ENCODE measurements at regions not wholly inside any gene's neighbourhood (a gene's known extent, or its start where the extent isn't known, plus 50 kb on each side); places are given as distances from the start of the nearest gene placed in this dataset.

DNA sequence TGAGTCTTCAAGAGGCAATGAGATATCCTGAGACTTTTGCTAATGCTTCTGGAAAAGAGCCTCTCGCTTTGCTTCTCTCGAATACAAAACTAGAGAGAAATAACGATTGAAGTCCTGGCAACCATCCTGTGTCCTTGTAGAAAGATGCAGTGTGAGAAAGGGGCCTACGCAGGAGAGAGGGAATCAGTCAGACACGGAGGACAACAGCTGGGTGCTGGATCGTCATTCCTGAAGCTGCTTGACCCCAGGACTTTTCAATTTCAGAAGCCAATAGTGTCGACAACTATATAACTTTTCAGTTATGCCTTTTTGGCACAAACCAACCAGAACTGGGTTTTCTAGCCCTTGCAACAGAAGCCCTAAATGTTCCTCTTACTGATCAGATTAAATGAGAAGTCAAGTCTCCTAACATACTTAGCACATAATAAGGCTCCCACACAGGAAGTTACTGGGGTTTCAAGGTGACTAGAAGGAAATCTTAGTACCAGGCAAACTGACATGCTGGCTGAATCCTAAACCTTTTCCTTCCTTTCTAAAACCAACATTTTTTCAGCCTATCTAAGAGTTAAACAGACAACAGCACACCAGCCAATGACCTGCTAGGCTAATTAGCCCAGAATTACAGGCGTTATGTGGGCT lies 755.6 kb downstream of the MED13L start:
- no peak for DNase-seq (ENCODE audit: low spot score, unreplicated experiment)

DNA sequence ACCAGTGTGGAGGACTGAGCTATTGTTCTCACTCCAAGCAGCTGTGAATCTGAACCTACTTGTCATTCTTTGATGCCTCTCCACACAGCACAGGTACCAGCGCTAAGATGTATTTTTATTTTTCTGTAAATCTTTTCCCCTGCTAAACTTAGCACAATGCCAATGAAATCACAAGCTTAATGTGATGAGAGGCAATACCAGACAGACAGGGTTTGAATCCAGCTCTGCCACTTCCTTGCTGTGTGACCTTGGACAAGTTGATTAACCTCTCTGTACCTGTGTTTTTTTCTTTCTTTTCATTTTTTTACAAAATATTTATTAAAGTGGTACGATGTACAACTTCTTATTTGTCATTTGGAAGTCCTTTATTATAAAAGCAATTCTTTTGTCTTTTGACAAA lies 757.6 kb downstream of the MED13L start:
- Mint-ChIP-seq H3K9me3 (ENCODE audit: low read depth) (peaks cover 4% of the 10 kb centered on the region), H3K27ac (no peak overlapping the region), H3K36me3 (ENCODE audit: insufficient read depth) (no peaks in the 10 kb centered on the region), H3K4me3 (ENCODE audit: low read depth) (no peak overlapping the region), H3K4me1 (ENCODE audit: low read depth) (peaks cover 7% of the 10 kb centered on the region), H3K27me3 (no peaks in the 10 kb centered on the region)
- TF ChIP-seq, protein P1, sequence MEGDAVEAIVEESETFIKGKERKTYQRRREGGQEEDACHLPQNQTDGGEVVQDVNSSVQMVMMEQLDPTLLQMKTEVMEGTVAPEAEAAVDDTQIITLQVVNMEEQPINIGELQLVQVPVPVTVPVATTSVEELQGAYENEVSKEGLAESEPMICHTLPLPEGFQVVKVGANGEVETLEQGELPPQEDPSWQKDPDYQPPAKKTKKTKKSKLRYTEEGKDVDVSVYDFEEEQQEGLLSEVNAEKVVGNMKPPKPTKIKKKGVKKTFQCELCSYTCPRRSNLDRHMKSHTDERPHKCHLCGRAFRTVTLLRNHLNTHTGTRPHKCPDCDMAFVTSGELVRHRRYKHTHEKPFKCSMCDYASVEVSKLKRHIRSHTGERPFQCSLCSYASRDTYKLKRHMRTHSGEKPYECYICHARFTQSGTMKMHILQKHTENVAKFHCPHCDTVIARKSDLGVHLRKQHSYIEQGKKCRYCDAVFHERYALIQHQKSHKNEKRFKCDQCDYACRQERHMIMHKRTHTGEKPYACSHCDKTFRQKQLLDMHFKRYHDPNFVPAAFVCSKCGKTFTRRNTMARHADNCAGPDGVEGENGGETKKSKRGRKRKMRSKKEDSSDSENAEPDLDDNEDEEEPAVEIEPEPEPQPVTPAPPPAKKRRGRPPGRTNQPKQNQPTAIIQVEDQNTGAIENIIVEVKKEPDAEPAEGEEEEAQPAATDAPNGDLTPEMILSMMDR (IDR thresholded peaks at IDR 0.05; ENCODE audit: unreplicated experiment) = no peak
- DNase-seq (ENCODE audit: low spot score, unreplicated experiment) = no peak

More for the DNA sequence above, 755.6 kb downstream of the MED13L start:
- Mint-ChIP-seq H3K36me3 (ENCODE audit: insufficient read depth) (no peaks in the 10 kb centered on the region), H3K4me3 (ENCODE audit: low read depth) (no peak overlapping the region), H3K27ac (no peak overlapping the region), H3K27me3 (no peaks in the 10 kb centered on the region), H3K9me3 (ENCODE audit: low read depth) (no peaks in the 10 kb centered on the region), H3K4me1 (ENCODE audit: low read depth) (peaks cover 7% of the 10 kb centered on the region)
- TF ChIP-seq, protein P1 (IDR thresholded peaks at IDR 0.05; ENCODE audit: unreplicated experiment) = no peak

DNA sequence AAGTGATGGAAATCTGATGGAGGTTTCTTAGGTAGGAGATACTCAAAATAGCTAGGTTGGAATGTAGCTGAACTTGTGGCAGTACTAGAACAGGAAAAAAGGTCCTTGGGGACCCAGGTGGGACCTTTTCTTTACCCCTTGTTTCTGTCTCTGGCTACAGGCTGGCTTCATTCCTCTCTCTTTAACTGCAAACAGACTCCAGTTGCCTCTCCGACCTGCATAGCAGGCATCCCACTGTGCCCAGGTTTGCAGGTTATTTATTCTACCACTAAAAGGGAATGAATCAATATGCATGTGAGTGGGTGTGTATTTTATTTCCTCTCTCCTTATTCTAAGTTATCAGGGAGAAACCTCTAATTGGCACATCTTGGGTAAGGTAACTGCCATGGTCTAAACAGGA lies 758.1 kb downstream of the MED13L start:
- DNase-seq (ENCODE audit: low spot score, unreplicated experiment) = no peak
- no peaks in the 10 kb centered on the region for H3K36me3 Mint-ChIP-seq (ENCODE audit: insufficient read depth)
- H3K27me3 Mint-ChIP-seq = no peaks in the 10 kb centered on the region
- no peak overlapping the region for H3K27ac Mint-ChIP-seq
- TF ChIP-seq, protein P1 (IDR thresholded peaks at IDR 0.05; ENCODE audit: unreplicated experiment) = no peak
- H3K4me1 Mint-ChIP-seq (ENCODE audit: low read depth) = peaks cover 7% of the 10 kb centered on the region
- H3K4me3 Mint-ChIP-seq (ENCODE audit: low read depth) = no peak overlapping the region
- H3K9me3 Mint-ChIP-seq (ENCODE audit: low read depth) = peaks cover 4% of the 10 kb centered on the region

DNA sequence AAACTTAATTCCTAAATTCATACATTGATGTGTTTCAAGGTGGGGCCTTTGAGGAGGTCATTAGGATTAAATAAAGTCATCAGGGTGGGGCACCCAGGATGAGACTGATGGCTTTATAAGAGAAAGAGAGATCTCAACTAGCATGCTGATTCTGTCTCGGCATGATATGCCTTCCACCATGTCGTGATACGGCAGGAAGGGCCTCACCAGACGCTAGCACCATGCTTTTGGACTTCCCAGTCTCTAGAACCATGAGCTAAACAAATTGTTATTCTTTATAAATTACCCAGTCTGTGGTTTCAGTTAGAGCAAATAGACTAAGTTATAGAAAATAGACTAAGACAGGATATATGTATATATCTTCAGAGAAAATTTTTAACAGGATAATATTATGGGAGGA lies 759.6 kb downstream of the MED13L start:
- TF ChIP-seq, protein P1 (IDR thresholded peaks at IDR 0.05; ENCODE audit: unreplicated experiment) = no peak
- H3K4me3 Mint-ChIP-seq (ENCODE audit: low read depth) = no peak overlapping the region
- no peak for DNase-seq (ENCODE audit: low spot score, unreplicated experiment)
- no peaks in the 10 kb centered on the region for H3K27me3 Mint-ChIP-seq
- no peak overlapping the region for H3K27ac Mint-ChIP-seq
- H3K36me3 Mint-ChIP-seq (ENCODE audit: insufficient read depth) = no peaks in the 10 kb centered on the region
- peaks cover 11% of the 10 kb centered on the region for H3K9me3 Mint-ChIP-seq (ENCODE audit: low read depth)
- H3K4me1 Mint-ChIP-seq (ENCODE audit: low read depth) = peaks cover 7% of the 10 kb centered on the region

DNA sequence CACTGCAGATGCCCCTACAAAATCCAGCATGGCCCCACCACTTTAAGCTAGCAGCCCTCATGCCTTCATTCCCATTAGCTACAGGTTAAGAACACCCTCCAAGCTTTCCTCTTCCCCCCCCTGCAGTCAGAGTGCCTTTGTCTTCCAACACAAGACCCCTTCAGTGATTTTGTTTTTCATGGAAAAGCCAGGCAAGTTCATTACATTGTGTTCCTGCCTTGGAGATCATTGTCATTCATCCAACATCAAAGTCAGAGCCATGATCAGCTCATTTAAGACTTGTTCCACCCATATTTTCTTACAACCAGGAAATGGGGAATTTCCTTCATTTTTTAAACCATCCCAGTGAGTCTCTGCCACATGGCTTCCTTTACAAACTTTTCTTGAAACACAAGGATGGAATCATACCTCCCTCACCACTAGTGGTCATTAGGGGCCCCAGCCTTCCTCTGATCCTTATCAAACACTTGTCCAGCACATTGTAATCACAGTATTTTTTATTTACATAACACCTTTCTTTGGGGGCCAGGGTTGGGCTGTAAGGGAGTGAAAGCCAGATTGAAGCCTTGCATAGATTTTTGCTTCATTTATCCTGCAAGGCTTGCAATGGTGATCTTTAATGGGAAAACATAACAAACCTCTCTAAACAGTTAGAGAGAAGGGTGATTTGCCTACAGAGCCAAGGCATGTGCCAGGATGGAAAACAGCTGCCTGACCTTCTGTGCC lies 765.3 kb downstream of the MED13L start:
- Mint-ChIP-seq H3K9me3 (ENCODE audit: low read depth) (peaks cover 13% of the 10 kb centered on the region), H3K4me1 (ENCODE audit: low read depth) (peaks cover 16% of the 10 kb centered on the region), H3K4me3 (ENCODE audit: low read depth) (no peak overlapping the region), H3K27ac (no peak overlapping the region), H3K36me3 (ENCODE audit: insufficient read depth) (no peaks in the 10 kb centered on the region), H3K27me3 (peaks cover 8% of the 10 kb centered on the region)
- TF ChIP-seq, protein P1 (IDR thresholded peaks at IDR 0.05; ENCODE audit: unreplicated experiment) = no peak
- DNase-seq (ENCODE audit: low spot score, unreplicated experiment) = no peak
